ENCODE measurements at regions not wholly inside any gene's neighbourhood (a gene's known extent, or its start where the extent isn't known, plus 50 kb on each side); places are given as distances from the start of the nearest gene placed in this dataset.
"Not testable (repeated sequence)": the region's sequence is repeated elsewhere in the genome, so short reads cannot be mapped to it uniquely, and the experiment has no call there.

- no peak for ATAC-seq
- TF ChIP-seq GLIS3 (CRISPR knock-in tag; IDR thresholded peaks at IDR 0.05) = no peak
- TF ChIP-seq PPARA (CRISPR knock-in tag; IDR thresholded peaks at IDR 0.05; ENCODE audit: borderline replicate concordance) = no peak
- no peak for TF ChIP-seq ISL1 (CRISPR knock-in tag; IDR thresholded peaks at IDR 0.05)
- no peak for TF ChIP-seq ZC3H10 (CRISPR knock-in tag; IDR thresholded peaks at IDR 0.05)
- no peak for TF ChIP-seq ZFP3 (CRISPR knock-in tag; IDR thresholded peaks at IDR 0.05)
- no peak for TF ChIP-seq ARNTL (CRISPR knock-in tag; IDR thresholded peaks at IDR 0.05; ENCODE audit: borderline replicate concordance, low read depth)
Observed at GRCh38 chr1:60809204-60809980, 273.0 kb upstream of the NFIA start.

DNA sequence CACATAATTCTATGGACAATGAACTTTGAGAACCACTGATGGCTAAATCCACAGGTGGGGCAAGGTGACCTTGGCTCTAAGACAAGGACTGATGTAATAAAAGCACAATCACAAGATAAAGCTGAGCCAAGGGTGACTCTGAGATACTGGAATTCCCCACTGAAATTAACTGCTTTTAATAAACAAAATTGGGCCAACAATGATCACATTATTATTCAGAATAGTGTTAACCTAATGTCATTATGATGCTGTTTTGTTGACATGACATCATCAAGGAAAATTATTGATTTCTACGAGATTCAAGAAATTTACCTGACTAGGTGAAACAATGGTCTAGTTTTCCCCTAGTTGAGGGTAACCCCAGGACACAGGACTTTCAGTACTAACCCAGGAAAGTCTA, 273.7 kb upstream of the NFIA start:
- TF ChIP-seq PPARA (CRISPR knock-in tag; IDR thresholded peaks at IDR 0.05; ENCODE audit: borderline replicate concordance) (no peak), RARB (CRISPR knock-in tag; IDR thresholded peaks at IDR 0.05) (no peak), BACH2 (CRISPR knock-in tag; IDR thresholded peaks at IDR 0.05; ENCODE audit: borderline replicate concordance) (no peak)

DNA sequence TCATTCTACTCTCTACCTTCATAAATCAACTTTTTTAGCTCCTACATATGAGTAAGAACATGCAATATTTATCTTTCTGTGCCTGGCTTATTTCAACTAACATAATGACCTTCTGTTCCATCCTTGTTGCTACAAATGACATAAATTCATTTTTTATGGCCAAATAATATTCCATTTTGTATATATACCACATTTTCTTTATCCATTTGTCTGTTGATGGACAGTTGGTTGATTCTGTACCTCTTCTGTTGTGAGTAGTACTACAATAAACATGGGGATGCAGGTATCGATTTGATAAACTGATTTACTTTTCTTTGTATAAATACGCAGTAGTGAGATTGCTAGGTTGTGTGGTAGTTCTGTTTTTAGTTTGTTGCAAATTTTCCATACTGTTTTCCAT, 279.5 kb upstream of the NFIA start:
- no peak for TF ChIP-seq TCF4 (CRISPR knock-in tag; IDR thresholded peaks at IDR 0.05; ENCODE audit: borderline replicate concordance)
- TF ChIP-seq ZC3H10 (CRISPR knock-in tag; IDR thresholded peaks at IDR 0.05) = no peak
- peak; percentile 94 for TF ChIP-seq ZNF8 (CRISPR knock-in tag; IDR thresholded peaks at IDR 0.05)
- no peak for ATAC-seq

More for the DNA sequence above, 273.7 kb upstream of the NFIA start:
- ATAC-seq = no peak

GRCh38 chr1:60797351-60797750, 285.0 kb upstream of the NFIA start:
- TF ChIP-seq, protein P1, sequence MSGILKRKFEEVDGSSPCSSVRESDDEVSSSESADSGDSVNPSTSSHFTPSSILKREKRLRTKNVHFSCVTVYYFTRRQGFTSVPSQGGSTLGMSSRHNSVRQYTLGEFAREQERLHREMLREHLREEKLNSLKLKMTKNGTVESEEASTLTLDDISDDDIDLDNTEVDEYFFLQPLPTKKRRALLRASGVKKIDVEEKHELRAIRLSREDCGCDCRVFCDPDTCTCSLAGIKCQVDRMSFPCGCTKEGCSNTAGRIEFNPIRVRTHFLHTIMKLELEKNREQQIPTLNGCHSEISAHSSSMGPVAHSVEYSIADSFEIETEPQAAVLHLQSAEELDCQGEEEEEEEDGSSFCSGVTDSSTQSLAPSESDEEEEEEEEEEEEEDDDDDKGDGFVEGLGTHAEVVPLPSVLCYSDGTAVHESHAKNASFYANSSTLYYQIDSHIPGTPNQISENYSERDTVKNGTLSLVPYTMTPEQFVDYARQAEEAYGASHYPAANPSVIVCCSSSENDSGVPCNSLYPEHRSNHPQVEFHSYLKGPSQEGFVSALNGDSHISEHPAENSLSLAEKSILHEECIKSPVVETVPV (CRISPR knock-in tag; IDR thresholded peaks at IDR 0.05) = no peak
- TF ChIP-seq TSHZ2 (CRISPR knock-in tag; IDR thresholded peaks at IDR 0.05) (no peak), ZNF70 (CRISPR knock-in tag; IDR thresholded peaks at IDR 0.05) (no peak), ISL1 (CRISPR knock-in tag; IDR thresholded peaks at IDR 0.05) (no peak), ESRRG (CRISPR knock-in tag; IDR thresholded peaks at IDR 0.05) (no peak), ZC3H10 (CRISPR knock-in tag; IDR thresholded peaks at IDR 0.05) (no peak), TOX (CRISPR knock-in tag; IDR thresholded peaks at IDR 0.05; ENCODE audit: borderline replicate concordance) (no peak), CSDC2 (CRISPR knock-in tag; IDR thresholded peaks at IDR 0.05) (no peak), PPARA (CRISPR knock-in tag; IDR thresholded peaks at IDR 0.05; ENCODE audit: borderline replicate concordance) (no peak), ZFP30 (CRISPR knock-in tag; IDR thresholded peaks at IDR 0.05) (no peak), BACH2 (CRISPR knock-in tag; IDR thresholded peaks at IDR 0.05; ENCODE audit: borderline replicate concordance) (no peak), GLIS3 (CRISPR knock-in tag; IDR thresholded peaks at IDR 0.05) (no peak), ZFP3 (CRISPR knock-in tag; IDR thresholded peaks at IDR 0.05) (no peak), ZNF8 (CRISPR knock-in tag; IDR thresholded peaks at IDR 0.05) (no peak), CREB5 (CRISPR knock-in tag; IDR thresholded peaks at IDR 0.05; ENCODE audit: low read depth) (no peak)
- no peak for ATAC-seq

GRCh38 chr1:60791226-60791625, 291.1 kb upstream of the NFIA start:
- no peak for ATAC-seq
- TF ChIP-seq ZNF565 (CRISPR knock-in tag; conservative IDR thresholded peaks at IDR 0.05; ENCODE audit: low read depth) (no peak), ZNF8 (CRISPR knock-in tag; IDR thresholded peaks at IDR 0.05) (no peak), OSR1 (CRISPR knock-in tag; IDR thresholded peaks at IDR 0.05) (no peak), PPARA (CRISPR knock-in tag; IDR thresholded peaks at IDR 0.05; ENCODE audit: borderline replicate concordance) (no peak), RARB (CRISPR knock-in tag; IDR thresholded peaks at IDR 0.05) (no peak), SNAI2 (CRISPR knock-in tag; IDR thresholded peaks at IDR 0.05) (no peak), TSHZ2 (CRISPR knock-in tag; IDR thresholded peaks at IDR 0.05) (no peak)
- TF ChIP-seq, protein P2, sequence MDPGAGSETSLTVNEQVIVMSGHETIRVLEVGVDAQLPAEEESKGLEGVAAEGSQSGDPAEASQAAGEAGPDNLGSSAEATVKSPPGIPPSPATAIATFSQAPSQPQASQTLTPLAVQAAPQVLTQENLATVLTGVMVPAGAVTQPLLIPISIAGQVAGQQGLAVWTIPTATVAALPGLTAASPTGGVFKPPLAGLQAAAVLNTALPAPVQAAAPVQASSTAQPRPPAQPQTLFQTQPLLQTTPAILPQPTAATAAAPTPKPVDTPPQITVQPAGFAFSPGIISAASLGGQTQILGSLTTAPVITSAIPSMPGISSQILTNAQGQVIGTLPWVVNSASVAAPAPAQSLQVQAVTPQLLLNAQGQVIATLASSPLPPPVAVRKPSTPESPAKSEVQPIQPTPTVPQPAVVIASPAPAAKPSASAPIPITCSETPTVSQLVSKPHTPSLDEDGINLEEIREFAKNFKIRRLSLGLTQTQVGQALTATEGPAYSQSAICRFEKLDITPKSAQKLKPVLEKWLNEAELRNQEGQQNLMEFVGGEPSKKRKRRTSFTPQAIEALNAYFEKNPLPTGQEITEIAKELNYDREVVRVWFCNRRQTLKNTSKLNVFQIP (CRISPR knock-in tag; IDR thresholded peaks at IDR 0.05; ENCODE audit: borderline replicate concordance, low read depth) = no peak

- ATAC-seq = not testable (repeated sequence)
Observed at GRCh38 chr1:60773099-60773498, 309.3 kb upstream of the NFIA start.
